Stimulated activated CD4-positive, alpha-beta T cell treated with anti-CD3 and anti-CD28 coated beads, TNF-alpha, amount 100 ng/mL, for 48 hours (primary cell): ENCODE measurements at regions not wholly inside any gene's neighbourhood (a gene's known extent, or its start where the extent isn't known, plus 50 kb on each side); places are given as distances from the start of the nearest gene placed in this dataset.

Source experiments
- DNase-seq, 3 donors: peaks; one replicate each; pipeline ENCODE4 v3.0.0-alpha.2; 2020; ENCODE audit warnings: low read depth in 3 of 3

- no peak for DNase-seq
These were observed 286.8 kb downstream of the LMO4 start for GRCh38 chr1:87615491-87615890.

DNA sequence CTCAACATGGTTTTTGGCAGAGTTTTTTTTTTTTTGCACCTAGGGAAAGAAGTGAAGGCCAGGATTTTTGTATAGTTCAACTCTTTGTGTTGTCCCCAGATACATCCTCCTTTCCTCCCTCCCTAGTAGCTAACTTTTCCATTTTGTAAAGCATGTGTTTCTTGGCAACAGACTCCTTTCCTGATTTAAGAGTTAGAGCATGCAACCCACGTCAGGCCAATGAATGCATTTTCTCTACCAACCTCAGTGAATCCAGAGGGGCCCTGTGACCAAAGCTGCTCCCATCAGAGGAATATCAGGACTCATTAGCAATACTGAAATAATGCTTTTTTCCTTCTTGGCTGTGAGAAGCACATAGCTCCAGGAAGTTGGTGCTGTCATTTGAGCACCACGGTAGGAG lies 287.2 kb downstream of the LMO4 start:
- DNase-seq: no peak

DNA sequence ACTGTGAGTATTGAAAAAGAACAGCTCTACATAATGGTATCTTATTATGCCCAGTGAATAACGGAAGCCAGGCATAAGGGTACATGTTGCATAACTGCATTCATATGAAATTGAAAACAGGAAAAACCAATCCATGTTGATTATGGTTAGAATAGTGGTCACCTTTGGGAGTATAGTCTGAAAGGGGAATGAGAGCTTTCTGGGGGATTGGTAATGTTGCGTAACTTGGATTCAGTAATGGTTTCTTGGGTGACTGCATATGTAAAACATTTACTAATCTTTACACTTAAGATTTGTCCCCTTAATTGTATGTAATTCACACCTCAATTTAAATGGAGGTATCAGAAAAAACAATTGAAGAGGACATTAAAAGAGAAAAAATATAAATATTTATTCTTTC lies 292.1 kb downstream of the LMO4 start:
- no peak for DNase-seq

- no peak for DNase-seq
These were observed 301.0 kb downstream of the LMO4 start for GRCh38 chr1:87629673-87630072.

GRCh38 chr1:87632232-87632631 lies 303.6 kb downstream of the LMO4 start:
- DNase-seq: no peak

DNA sequence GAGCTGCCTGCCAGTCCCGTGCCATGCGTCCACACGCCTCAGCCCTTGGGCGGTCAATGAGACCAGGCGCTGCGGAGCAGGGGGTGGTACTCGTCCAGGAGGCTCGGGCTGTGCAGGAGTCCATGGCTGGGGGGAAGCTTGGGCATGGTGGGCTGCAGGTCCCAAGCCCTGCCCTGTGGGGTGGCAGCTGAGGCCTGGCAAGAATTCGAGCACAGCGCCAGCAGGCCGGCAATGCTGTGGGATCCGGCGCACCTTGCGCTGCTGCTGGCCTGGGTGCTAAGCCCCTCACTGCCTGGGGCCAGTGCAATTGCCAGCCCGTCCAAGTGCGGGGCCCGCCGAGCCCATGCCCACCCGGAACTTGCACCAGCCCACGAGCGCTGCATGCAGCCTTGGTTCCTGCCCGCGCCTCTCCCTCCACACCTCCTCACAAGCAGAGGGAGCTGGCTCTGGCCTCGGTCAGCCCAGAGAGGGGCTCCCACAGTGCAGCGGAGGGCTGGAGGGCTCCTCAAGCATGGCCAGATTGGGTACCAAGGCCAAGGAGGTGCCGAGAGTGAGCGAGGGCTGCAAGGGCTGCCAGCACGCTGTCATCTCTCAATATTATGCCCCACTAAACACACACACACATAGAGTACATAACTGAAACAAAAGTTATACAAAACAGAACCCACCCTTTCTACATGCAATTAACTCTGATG lies 307.7 kb downstream of the LMO4 start:
- DNase-seq: no peak

- DNase-seq: no peak
These were observed 310.0 kb downstream of the LMO4 start for GRCh38 chr1:87638636-87639035.

- no peak for DNase-seq
These were observed 313.3 kb downstream of the LMO4 start for GRCh38 chr1:87641996-87642395.

- no peak for DNase-seq
These were observed 314.0 kb downstream of the LMO4 start for GRCh38 chr1:87642581-87643221.

- DNase-seq: no peak
These were observed 315.4 kb downstream of the LMO4 start for GRCh38 chr1:87644033-87644578.

- DNase-seq: no peak
These were observed 316.0 kb downstream of the LMO4 start for GRCh38 chr1:87644579-87645190.

DNA sequence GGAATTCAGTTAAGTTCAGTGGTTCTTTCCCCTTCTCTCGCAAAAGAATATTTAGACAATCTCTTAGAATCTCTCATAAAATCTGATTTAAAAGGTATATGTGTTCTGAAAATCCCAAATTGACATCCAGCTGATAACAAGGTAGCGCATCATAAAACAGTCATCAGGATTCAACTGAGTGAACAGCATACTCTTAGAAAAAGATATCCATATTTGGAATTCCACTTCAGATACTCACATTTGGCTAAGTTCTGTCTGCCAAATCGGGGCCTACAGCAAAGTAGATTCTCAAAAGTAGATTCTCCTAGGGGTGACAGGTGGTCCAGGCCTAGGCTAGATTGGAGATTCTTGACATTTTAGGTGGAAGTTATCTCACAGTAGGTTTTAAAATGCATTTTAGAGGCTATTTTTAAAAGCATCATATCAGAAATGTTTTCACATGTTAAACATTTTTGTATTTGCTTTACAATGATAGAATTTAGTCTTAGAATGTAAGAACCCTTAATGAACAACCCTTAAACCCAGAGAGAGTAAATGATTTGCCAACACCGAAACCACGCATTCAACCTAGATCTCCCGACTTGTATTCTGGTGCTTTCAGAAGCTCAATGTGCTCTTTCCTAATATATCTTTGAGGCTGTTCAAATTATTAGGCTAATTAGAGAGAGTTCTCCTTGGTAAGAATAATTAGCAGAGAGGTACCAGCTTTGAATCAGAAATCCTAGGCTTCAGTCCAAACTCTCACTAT lies 318.9 kb downstream of the LMO4 start:
- no peak for DNase-seq

GRCh38 chr1:87648323-87649119 lies 319.8 kb downstream of the LMO4 start:
- DNase-seq: no peak

GRCh38 chr1:87650306-87650705 lies 321.6 kb downstream of the LMO4 start:
- no peak for DNase-seq

DNA sequence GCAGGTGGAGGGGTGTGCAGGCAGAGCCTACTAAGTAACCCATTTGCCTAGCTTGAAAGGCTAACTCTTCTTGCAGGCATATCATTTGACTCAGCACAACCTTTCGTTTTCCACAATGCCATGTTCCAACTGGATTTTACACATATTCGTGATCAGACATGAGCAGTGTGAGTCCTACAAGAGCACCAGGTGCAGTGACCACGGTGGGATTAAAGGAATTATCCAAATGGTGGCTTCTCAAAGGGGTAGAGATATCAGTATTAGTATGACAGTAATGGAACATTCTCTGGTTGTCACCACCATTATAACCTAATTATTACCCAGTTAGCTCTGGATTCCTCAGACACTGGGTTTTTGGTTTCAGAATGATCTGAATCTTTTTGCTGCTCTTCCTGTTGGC lies 323.5 kb downstream of the LMO4 start:
- DNase-seq: no peak

GRCh38 chr1:87665151-87665550 lies 336.5 kb downstream of the LMO4 start:
- DNase-seq: no peak

DNA sequence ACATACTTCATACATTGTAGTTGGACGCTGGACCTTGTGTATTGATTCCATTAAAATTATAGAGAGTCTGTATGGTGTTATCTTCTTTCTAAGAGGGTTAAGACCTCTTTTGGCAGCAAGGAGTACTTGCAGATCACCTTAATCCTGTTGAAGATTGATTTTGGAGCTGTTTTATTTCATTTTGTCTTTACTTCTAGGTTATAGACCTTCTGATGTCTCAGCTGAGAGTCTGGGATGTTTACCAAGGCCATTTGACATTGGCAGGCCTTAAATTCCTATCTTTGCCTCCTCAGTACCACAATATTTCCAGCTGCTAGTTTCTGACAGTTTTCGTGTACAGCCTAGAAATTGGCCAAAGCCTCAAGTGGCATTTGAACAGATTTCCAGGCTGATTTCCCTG lies 338.0 kb downstream of the LMO4 start:
- no peak for DNase-seq

DNA sequence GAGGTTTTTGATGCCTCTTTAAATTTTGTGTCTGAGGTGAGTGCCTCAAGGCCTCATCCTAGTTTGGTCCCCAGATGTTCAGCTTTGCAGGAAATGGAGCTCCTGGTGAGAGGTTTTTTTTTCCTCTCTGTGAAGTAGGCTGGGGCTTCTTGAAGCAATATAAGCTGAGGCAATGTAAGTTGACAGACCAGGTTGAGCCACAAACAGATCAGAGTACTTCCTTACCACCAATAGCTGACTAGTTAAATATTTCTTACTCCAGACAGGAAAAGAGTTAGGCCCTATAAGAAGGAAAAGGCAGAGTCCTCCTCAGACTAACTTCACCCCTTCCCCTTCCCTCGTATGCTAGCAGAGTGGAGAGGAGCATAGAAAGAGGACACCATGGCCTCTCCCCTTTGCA lies 341.0 kb downstream of the LMO4 start:
- DNase-seq: no peak

GRCh38 chr1:87673309-87673708 lies 344.6 kb downstream of the LMO4 start:
- no peak for DNase-seq

DNA sequence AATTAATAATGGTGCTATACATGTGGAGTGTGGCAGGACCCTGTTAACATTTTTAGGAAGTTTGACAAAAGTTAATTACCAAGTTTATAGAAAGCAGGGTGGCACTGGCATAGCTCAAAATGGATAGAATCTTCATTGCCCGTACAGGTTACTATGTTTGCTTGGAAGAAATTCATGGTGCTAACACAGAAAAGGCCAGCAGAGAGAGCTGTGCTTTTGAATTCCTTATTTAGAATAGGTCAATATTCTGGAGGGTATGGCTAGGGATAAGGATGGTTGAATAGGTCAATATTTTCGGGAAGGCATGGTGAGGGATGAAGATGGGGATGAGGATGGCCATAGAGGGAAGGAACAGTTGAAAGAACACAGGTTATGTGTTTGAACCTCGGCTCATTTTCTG lies 345.1 kb downstream of the LMO4 start:
- no peak for DNase-seq

GRCh38 chr1:87674791-87675190 lies 346.1 kb downstream of the LMO4 start:
- no peak for DNase-seq

DNA sequence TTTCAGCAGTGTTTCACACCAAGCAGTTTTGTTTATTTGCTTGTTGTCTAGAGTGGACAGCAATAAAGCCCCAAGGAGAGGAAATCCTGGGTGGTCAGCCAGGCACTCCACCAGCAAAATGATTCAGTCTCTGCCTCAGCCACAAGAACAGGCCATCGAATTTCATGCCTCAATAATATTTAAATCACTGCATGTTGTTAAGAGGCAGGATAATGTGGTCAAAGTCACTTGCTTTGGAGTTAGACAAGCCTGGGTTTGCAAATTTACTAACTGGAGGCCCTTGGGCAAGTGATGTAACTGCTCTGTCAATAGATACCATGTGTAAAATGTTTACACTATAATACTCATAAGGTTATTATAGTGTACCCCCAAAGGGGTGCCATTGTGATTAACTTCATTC lies 349.6 kb downstream of the LMO4 start:
- no peak for DNase-seq
